GM23338 (cell line): ENCODE measurements at regions not wholly inside any gene's neighbourhood (a gene's known extent, or its start where the extent isn't known, plus 50 kb on each side); places are given as distances from the start of the nearest gene placed in this dataset.

Source experiments
- ATAC-seq: fragments of 200-7000 bp; cut with Tn5 transposase; 3 replicates; pipeline ENCODE4 v1.9.1; 2020
- DNase-seq: peaks from one replicate; pipeline ENCODE4 v3.0.0-alpha.2; 2015; ENCODE audit warnings: low spot score
- H2AFZ ChIP-seq: fragments of 200-600 bp; sonication (generic); 2 replicates; pipeline ENCODE4 v1.8.0; 2016; ENCODE audit warnings: antibody characterized with exemption, mild to moderate bottlenecking, moderate library complexity
- H3F3A ChIP-seq: fragments of 200-600 bp; sonication (generic); replicated peaks from 2 replicates; pipeline ENCODE4 v1.8.0; 2017; ENCODE audit warnings: antibody characterized with exemption, mixed run types, low read depth
- H3K27ac ChIP-seq: fragments of 200-600 bp; sonication (generic); 2 replicates; pipeline ENCODE4 v1.6.1; 2016; ENCODE audit warnings: low read depth
- H3K27me3 ChIP-seq: fragments of 200-600 bp; sonication (generic); 2 replicates; pipeline ENCODE4 v1.8.0; 2016; ENCODE audit warnings: mild to moderate bottlenecking, mixed run types, moderate library complexity; ENCODE audit not compliant: insufficient read depth
- H3K36me3 ChIP-seq: fragments of 200-600 bp; sonication (generic); 2 replicates; pipeline ENCODE4 v1.8.0; 2016; ENCODE audit warnings: mild to moderate bottlenecking; ENCODE audit not compliant: insufficient read depth
- H3K4me1 ChIP-seq: fragments of 200-600 bp; sonication (generic); 2 replicates; pipeline ENCODE4 v1.8.0; 2016; ENCODE audit warnings: mild to moderate bottlenecking, moderate library complexity; ENCODE audit not compliant: insufficient read depth
- H3K4me2 ChIP-seq: fragments of 200-600 bp; sonication (generic); 2 replicates; pipeline ENCODE4 v1.7.1; 2017; ENCODE audit warnings: mixed run types
- H3K4me3 ChIP-seq: fragments of 200-600 bp; sonication (generic); 2 replicates; pipeline ENCODE4 v1.6.1; 2016; ENCODE audit warnings: mixed run types
- H3K79me2 ChIP-seq: fragments of 200-600 bp; sonication (generic); replicated peaks from 2 replicates; pipeline ENCODE4 v1.8.0; 2017; ENCODE audit warnings: mild to moderate bottlenecking; ENCODE audit not compliant: insufficient read depth
- H3K9me2 ChIP-seq: fragments of 200-600 bp; sonication (generic); 2 replicates; pipeline ENCODE4 v1.8.0; 2017; ENCODE audit not compliant: insufficient read depth
- H4K20me1 ChIP-seq: fragments of 200-600 bp; sonication (generic); replicated peaks from 2 replicates; pipeline ENCODE4 v1.8.0; 2017; ENCODE audit warnings: mild to moderate bottlenecking; ENCODE audit not compliant: insufficient read depth
- H3K27ac Mint-ChIP-seq: 2 replicates; pipeline ENCODE4 v1.8.0; 2020; ENCODE audit warnings: inconsistent platforms, mild to moderate bottlenecking, moderate library complexity, mixed read lengths
- H3K27me3 Mint-ChIP-seq: 3 replicates; pipeline ENCODE4 v1.8.0; 2022; ENCODE audit warnings: low read depth, mild to moderate bottlenecking, moderate library complexity, mixed read lengths, inconsistent platforms; ENCODE audit not compliant: insufficient read depth, poor library complexity
- H3K36me3 Mint-ChIP-seq: 3 replicates; pipeline ENCODE4 v1.8.0; 2021; ENCODE audit warnings: low read depth, mild to moderate bottlenecking, inconsistent platforms, moderate library complexity, mixed read lengths
- H3K4me1 Mint-ChIP-seq: 3 replicates; pipeline ENCODE4 v1.8.0; 2020; ENCODE audit warnings: mild to moderate bottlenecking, inconsistent platforms, mixed read lengths
- H3K4me3 Mint-ChIP-seq: 3 replicates; pipeline ENCODE4 v1.8.0; 2021; ENCODE audit warnings: moderate library complexity, mild to moderate bottlenecking, inconsistent platforms, mixed read lengths
- H3K9me3 Mint-ChIP-seq: 3 replicates; pipeline ENCODE4 v1.8.0; 2020; ENCODE audit warnings: moderate library complexity, mild to moderate bottlenecking, inconsistent platforms, mixed read lengths
- CREB1 ChIP-seq: fragments of 250-450 bp; sonication (Bioruptor Pico); IDR thresholded peaks from 2 replicates; pipeline ENCODE4 v1.5.0; 2020; ENCODE audit warnings: low read depth, mild to moderate bottlenecking, moderate library complexity
- EZH2 ChIP-seq: fragments of 200-600 bp; sonication (generic); IDR thresholded peaks from one replicate; pipeline ENCODE4 v1.8.0; 2017; ENCODE audit warnings: antibody characterized with exemption, mild to moderate bottlenecking, low read depth; ENCODE audit not compliant: unreplicated experiment
- EZH2phosphoT487 ChIP-seq: fragments of 200-600 bp; sonication (generic); IDR thresholded peaks from one replicate; pipeline ENCODE4 v1.8.1; 2018; ENCODE audit warnings: antibody characterized with exemption; ENCODE audit not compliant: unreplicated experiment
- JUNB ChIP-seq: IDR thresholded peaks from one replicate; pipeline ENCODE4 v1.6.1; 2016; ENCODE audit warnings: antibody characterized with exemption; ENCODE audit not compliant: unreplicated experiment
- NANOG ChIP-seq: IDR thresholded peaks from 2 replicates; pipeline ENCODE4 v1.6.1; 2016; ENCODE audit warnings: antibody characterized with exemption, borderline replicate concordance
- POLR2AphosphoS5 ChIP-seq: IDR thresholded peaks from 2 replicates; pipeline ENCODE4 v1.6.1; 2016; ENCODE audit warnings: antibody characterized with exemption, low read depth
- STAT1 ChIP-seq: IDR thresholded peaks from one replicate; pipeline ENCODE4 v1.6.1; 2016; ENCODE audit warnings: antibody characterized with exemption; ENCODE audit not compliant: unreplicated experiment
- ZNF114 ChIP-seq: fragments of 250-450 bp; sonication (Bioruptor Pico); IDR thresholded peaks from 2 replicates; pipeline ENCODE4 v1.5.0; 2020; ENCODE audit warnings: mild to moderate bottlenecking, moderate library complexity
- ZNF331 ChIP-seq: fragments of 250-450 bp; sonication (Bioruptor Pico); IDR thresholded peaks from 2 replicates; pipeline ENCODE4 v1.5.0; 2020; ENCODE audit warnings: low read depth, mild to moderate bottlenecking, moderate library complexity
- TF ChIP-seq, protein P1 (sequence below): fragments of 250-450 bp; sonication (Bioruptor Pico); IDR thresholded peaks from 2 replicates; pipeline ENCODE4 v1.5.0; 2020; ENCODE audit warnings: mild to moderate bottlenecking, moderate library complexity
- TF ChIP-seq, protein P2 (sequence below): IDR thresholded peaks from 2 replicates; pipeline ENCODE4 v1.6.1; 2016; ENCODE audit warnings: antibody characterized with exemption
- TF ChIP-seq, protein P3 (sequence below), 2 experiments: fragments of 200-600 bp in 1 of 2; sonication (generic) in 1 of 2; conservative IDR thresholded peaks; 2 replicates each; pipeline versions ENCODE4 v1.5.1 to v1.6.1; 2016 to 2017; ENCODE audit warnings: antibody characterized with exemption in 2 of 2, low read depth in 2 of 2, mild to moderate bottlenecking in 2 of 2, moderate library complexity in 1 of 2
- TF ChIP-seq, protein P4 (sequence below): IDR thresholded peaks from one replicate; pipeline ENCODE4 v1.6.1; 2018; ENCODE audit warnings: antibody characterized with exemption; ENCODE audit not compliant: unreplicated experiment

DNA sequence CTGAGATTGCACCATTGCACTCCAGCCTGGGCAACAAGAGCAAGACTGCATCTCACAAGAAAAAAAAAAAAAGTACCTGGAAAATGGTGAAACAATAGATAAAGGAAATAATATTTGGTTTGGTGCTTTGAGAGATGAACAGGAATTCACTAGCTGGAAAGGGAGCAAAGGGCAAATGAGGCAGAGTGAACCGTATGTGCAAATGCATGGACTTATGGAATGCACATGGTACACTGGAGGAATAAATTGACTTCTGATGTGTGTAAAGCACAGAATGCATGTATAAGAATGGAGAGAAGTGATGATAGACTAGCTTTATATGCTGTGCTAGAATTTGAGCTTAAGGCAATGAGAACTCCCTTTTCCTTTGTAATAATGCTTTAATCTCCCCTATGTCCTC lies 413.3 kb downstream of the SPRY1 start:
- no peaks in the 10 kb centered on the region for H3K27me3 Mint-ChIP-seq
- no peak overlapping the region for H3K4me2 ChIP-seq
- TF ChIP-seq, protein P1, sequence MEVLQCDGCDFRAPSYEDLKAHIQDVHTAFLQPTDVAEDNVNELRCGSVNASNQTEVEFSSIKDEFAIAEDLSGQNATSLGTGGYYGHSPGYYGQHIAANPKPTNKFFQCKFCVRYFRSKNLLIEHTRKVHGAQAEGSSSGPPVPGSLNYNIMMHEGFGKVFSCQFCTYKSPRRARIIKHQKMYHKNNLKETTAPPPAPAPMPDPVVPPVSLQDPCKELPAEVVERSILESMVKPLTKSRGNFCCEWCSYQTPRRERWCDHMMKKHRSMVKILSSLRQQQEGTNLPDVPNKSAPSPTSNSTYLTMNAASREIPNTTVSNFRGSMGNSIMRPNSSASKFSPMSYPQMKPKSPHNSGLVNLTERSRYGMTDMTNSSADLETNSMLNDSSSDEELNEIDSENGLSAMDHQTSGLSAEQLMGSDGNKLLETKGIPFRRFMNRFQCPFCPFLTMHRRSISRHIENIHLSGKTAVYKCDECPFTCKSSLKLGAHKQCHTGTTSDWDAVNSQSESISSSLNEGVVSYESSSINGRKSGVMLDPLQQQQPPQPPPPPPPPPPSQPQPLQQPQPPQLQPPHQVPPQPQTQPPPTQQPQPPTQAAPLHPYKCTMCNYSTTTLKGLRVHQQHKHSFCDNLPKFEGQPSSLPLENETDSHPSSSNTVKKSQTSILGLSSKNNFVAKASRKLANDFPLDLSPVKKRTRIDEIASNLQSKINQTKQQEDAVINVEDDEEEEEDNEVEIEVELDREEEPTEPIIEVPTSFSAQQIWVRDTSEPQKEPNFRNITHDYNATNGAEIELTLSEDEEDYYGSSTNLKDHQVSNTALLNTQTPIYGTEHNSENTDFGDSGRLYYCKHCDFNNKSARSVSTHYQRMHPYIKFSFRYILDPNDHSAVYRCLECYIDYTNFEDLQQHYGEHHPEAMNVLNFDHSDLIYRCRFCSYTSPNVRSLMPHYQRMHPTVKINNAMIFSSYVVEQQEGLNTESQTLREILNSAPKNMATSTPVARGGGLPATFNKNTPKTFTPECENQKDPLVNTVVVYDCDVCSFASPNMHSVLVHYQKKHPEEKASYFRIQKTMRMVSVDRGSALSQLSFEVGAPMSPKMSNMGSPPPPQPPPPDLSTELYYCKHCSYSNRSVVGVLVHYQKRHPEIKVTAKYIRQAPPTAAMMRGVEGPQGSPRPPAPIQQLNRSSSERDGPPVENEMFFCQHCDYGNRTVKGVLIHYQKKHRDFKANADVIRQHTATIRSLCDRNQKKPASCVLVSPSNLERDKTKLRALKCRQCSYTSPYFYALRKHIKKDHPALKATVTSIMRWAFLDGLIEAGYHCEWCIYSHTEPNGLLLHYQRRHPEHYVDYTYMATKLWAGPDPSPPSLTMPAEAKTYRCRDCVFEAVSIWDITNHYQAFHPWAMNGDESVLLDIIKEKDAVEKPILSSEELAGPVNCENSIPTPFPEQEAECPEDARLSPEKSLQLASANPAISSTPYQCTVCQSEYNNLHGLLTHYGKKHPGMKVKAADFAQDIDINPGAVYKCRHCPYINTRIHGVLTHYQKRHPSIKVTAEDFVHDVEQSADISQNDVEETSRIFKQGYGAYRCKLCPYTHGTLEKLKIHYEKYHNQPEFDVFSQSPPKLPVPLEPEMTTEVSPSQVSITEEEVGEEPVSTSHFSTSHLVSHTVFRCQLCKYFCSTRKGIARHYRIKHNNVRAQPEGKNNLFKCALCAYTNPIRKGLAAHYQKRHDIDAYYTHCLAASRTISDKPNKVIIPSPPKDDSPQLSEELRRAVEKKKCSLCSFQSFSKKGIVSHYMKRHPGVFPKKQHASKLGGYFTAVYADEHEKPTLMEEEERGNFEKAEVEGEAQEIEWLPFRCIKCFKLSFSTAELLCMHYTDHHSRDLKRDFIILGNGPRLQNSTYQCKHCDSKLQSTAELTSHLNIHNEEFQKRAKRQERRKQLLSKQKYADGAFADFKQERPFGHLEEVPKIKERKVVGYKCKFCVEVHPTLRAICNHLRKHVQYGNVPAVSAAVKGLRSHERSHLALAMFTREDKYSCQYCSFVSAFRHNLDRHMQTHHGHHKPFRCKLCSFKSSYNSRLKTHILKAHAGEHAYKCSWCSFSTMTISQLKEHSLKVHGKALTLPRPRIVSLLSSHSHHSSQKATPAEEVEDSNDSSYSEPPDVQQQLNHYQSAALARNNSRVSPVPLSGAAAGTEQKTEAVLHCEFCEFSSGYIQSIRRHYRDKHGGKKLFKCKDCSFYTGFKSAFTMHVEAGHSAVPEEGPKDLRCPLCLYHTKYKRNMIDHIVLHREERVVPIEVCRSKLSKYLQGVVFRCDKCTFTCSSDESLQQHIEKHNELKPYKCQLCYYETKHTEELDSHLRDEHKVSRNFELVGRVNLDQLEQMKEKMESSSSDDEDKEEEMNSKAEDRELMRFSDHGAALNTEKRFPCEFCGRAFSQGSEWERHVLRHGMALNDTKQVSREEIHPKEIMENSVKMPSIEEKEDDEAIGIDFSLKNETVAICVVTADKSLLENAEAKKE (CRISPR knock-in tag), result no peak
- no peak for TF ChIP-seq STAT1
- TF ChIP-seq CREB1 (CRISPR knock-in tag), result no peak
- TF ChIP-seq POLR2AphosphoS5, result no peak
- TF ChIP-seq, protein P2, sequence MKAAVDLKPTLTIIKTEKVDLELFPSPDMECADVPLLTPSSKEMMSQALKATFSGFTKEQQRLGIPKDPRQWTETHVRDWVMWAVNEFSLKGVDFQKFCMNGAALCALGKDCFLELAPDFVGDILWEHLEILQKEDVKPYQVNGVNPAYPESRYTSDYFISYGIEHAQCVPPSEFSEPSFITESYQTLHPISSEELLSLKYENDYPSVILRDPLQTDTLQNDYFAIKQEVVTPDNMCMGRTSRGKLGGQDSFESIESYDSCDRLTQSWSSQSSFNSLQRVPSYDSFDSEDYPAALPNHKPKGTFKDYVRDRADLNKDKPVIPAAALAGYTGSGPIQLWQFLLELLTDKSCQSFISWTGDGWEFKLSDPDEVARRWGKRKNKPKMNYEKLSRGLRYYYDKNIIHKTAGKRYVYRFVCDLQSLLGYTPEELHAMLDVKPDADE, result no peak
- no peak for TF ChIP-seq EZH2
- no peak for TF ChIP-seq NANOG
- no peak for TF ChIP-seq EZH2phosphoT487
- no peak for TF ChIP-seq JUNB
- TF ChIP-seq, protein P3, sequence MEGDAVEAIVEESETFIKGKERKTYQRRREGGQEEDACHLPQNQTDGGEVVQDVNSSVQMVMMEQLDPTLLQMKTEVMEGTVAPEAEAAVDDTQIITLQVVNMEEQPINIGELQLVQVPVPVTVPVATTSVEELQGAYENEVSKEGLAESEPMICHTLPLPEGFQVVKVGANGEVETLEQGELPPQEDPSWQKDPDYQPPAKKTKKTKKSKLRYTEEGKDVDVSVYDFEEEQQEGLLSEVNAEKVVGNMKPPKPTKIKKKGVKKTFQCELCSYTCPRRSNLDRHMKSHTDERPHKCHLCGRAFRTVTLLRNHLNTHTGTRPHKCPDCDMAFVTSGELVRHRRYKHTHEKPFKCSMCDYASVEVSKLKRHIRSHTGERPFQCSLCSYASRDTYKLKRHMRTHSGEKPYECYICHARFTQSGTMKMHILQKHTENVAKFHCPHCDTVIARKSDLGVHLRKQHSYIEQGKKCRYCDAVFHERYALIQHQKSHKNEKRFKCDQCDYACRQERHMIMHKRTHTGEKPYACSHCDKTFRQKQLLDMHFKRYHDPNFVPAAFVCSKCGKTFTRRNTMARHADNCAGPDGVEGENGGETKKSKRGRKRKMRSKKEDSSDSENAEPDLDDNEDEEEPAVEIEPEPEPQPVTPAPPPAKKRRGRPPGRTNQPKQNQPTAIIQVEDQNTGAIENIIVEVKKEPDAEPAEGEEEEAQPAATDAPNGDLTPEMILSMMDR (conservative IDR thresholded peaks at IDR 0.05; ENCODE audit: low read depth in 2 of 2), result no peak
- TF ChIP-seq, protein P4, sequence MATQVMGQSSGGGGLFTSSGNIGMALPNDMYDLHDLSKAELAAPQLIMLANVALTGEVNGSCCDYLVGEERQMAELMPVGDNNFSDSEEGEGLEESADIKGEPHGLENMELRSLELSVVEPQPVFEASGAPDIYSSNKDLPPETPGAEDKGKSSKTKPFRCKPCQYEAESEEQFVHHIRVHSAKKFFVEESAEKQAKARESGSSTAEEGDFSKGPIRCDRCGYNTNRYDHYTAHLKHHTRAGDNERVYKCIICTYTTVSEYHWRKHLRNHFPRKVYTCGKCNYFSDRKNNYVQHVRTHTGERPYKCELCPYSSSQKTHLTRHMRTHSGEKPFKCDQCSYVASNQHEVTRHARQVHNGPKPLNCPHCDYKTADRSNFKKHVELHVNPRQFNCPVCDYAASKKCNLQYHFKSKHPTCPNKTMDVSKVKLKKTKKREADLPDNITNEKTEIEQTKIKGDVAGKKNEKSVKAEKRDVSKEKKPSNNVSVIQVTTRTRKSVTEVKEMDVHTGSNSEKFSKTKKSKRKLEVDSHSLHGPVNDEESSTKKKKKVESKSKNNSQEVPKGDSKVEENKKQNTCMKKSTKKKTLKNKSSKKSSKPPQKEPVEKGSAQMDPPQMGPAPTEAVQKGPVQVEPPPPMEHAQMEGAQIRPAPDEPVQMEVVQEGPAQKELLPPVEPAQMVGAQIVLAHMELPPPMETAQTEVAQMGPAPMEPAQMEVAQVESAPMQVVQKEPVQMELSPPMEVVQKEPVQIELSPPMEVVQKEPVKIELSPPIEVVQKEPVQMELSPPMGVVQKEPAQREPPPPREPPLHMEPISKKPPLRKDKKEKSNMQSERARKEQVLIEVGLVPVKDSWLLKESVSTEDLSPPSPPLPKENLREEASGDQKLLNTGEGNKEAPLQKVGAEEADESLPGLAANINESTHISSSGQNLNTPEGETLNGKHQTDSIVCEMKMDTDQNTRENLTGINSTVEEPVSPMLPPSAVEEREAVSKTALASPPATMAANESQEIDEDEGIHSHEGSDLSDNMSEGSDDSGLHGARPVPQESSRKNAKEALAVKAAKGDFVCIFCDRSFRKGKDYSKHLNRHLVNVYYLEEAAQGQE, result no peak
- TF ChIP-seq ZNF114 (CRISPR knock-in tag), result no peak
- TF ChIP-seq ZNF331 (CRISPR knock-in tag), result no peak
- H3F3A ChIP-seq, result no peaks in the 10 kb centered on the region
- H3K4me1 ChIP-seq, result no peaks in the 10 kb centered on the region
- H3K36me3 ChIP-seq, result no peaks in the 10 kb centered on the region
- no peaks in the 10 kb centered on the region for H3K36me3 Mint-ChIP-seq
- no peaks in the 10 kb centered on the region for H3K9me2 ChIP-seq
- H4K20me1 ChIP-seq, result no peaks in the 10 kb centered on the region
- peaks cover 13% of the 10 kb centered on the region; the same call in 2 of the 3 replicates for H3K4me1 Mint-ChIP-seq
- H3K4me3 Mint-ChIP-seq, result no peak overlapping the region
- no peak overlapping the region for H3K4me3 ChIP-seq
- no peak overlapping the region for H2AFZ ChIP-seq
- DNase-seq (no peak), ATAC-seq (no peak)
- H3K27ac ChIP-seq, result no peak overlapping the region
- H3K27me3 ChIP-seq, result no peaks in the 10 kb centered on the region
- no peak overlapping the region for H3K27ac Mint-ChIP-seq
- no peaks in the 10 kb centered on the region for H3K9me3 Mint-ChIP-seq
- H3K79me2 ChIP-seq, result no peaks in the 10 kb centered on the region
